Left ventricle myocardium inferior (tissue), 1 donor: ENCODE measurements at regions not wholly inside any gene's neighbourhood (a gene's known extent, or its start where the extent isn't known, plus 50 kb on each side); places are given as distances from the start of the nearest gene placed in this dataset.

Source experiments
- DNase-seq: peaks from one replicate; pipeline ENCODE4 v3.0.0-alpha.2; 2020
- H3K27ac ChIP-seq: fragments of 200-600 bp; replicated peaks from 2 replicates; pipeline ENCODE4 v1.8.0; 2021
- H3K27me3 ChIP-seq: fragments of 200-600 bp; 2 replicates; pipeline ENCODE4 v1.8.0; 2021; ENCODE audit warnings: low read depth
- H3K36me3 ChIP-seq: fragments of 200-600 bp; 2 replicates; pipeline ENCODE4 v1.8.0; 2021
- H3K4me1 ChIP-seq: fragments of 200-600 bp; 2 replicates; pipeline ENCODE4 v1.8.0; 2021
- H3K4me3 ChIP-seq: fragments of 200-600 bp; 2 replicates; pipeline ENCODE4 v1.8.0; 2021; ENCODE audit warnings: mild to moderate bottlenecking, moderate library complexity
- H3K9me3 ChIP-seq: fragments of 200-600 bp; replicated peaks from 2 replicates; pipeline ENCODE4 v1.8.0; 2021
- intact Hi-C: fragments of 100-400 bp; cut with micrococcal nuclease; formaldehyde crosslinking; loops from one replicate; pipeline ENCODE4 v1.11.0; 2022
- TF ChIP-seq, protein P1 (sequence below): fragments of 200-600 bp; IDR thresholded peaks from 2 replicates; pipeline ENCODE4 v1.8.0; 2021; ENCODE audit warnings: antibody characterized with exemption, mild to moderate bottlenecking, borderline replicate concordance
- donor health status: DM: no; HTN: yes; CAD: no; lungs with severe emphysema.

DNA sequence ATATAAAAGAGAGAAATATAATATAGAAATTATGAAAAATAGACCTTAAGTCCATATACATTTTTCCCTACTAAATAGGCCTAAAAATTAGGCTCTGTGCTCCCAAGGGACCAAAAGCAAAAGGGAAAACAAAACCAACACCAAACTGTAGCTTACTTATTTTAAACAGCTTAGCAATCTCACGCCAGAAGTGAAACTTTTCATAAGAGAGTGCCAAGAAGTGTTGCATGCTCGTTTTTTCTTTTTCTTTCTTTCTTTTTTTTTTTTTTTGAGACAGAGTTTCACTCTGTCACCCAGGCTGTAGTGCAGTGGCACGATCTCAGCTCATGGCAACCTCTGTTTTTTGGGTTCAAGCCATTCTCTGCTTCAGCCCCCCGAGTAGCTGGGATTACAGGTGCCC is 250.4 kb downstream of the TMA16 start:
- H3K9me3 ChIP-seq: no peaks in the 10 kb centered on the region

GRCh38 chr4:163747293-163747692 is 252.8 kb downstream of the TMA16 start:
- Histone ChIP-seq H3K9me3 (no peaks in the 10 kb centered on the region), H3K27me3 (no peaks in the 10 kb centered on the region), H3K4me1 (no peaks in the 10 kb centered on the region), H3K36me3 (no peaks in the 10 kb centered on the region), H3K27ac (no peak overlapping the region), H3K4me3 (no peak overlapping the region)
- TF ChIP-seq, protein P1, sequence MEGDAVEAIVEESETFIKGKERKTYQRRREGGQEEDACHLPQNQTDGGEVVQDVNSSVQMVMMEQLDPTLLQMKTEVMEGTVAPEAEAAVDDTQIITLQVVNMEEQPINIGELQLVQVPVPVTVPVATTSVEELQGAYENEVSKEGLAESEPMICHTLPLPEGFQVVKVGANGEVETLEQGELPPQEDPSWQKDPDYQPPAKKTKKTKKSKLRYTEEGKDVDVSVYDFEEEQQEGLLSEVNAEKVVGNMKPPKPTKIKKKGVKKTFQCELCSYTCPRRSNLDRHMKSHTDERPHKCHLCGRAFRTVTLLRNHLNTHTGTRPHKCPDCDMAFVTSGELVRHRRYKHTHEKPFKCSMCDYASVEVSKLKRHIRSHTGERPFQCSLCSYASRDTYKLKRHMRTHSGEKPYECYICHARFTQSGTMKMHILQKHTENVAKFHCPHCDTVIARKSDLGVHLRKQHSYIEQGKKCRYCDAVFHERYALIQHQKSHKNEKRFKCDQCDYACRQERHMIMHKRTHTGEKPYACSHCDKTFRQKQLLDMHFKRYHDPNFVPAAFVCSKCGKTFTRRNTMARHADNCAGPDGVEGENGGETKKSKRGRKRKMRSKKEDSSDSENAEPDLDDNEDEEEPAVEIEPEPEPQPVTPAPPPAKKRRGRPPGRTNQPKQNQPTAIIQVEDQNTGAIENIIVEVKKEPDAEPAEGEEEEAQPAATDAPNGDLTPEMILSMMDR: no peak
- intact Hi-C loops: no loop called here
- no peak for DNase-seq

More for the DNA sequence above, 250.4 kb downstream of the TMA16 start:
- Histone ChIP-seq H3K4me3 (no peak overlapping the region), H3K27ac (no peak overlapping the region), H3K4me1 (no peaks in the 10 kb centered on the region), H3K36me3 (no peaks in the 10 kb centered on the region), H3K27me3 (no peaks in the 10 kb centered on the region)
- intact Hi-C loops: no loop called here
- TF ChIP-seq, protein P1: no peak
- no peak for DNase-seq

- no peak for DNase-seq
- TF ChIP-seq, protein P1: no peak
- no peaks in the 10 kb centered on the region for H3K4me1 ChIP-seq
- H3K27me3 ChIP-seq: no peaks in the 10 kb centered on the region
- intact Hi-C loops: no loop called here
- H3K27ac ChIP-seq: no peak overlapping the region
- H3K36me3 ChIP-seq: no peaks in the 10 kb centered on the region
- no peaks in the 10 kb centered on the region for H3K9me3 ChIP-seq
- H3K4me3 ChIP-seq: no peak overlapping the region
Measured at GRCh38 chr4:163747886-163748285, 253.4 kb downstream of the TMA16 start.

- no peaks in the 10 kb centered on the region for H3K9me3 ChIP-seq
- no peak overlapping the region for H3K4me3 ChIP-seq
- H3K27me3 ChIP-seq: no peaks in the 10 kb centered on the region
- no peaks in the 10 kb centered on the region for H3K36me3 ChIP-seq
- H3K27ac ChIP-seq: no peak overlapping the region
- DNase-seq: no peak
- no peaks in the 10 kb centered on the region for H3K4me1 ChIP-seq
- TF ChIP-seq, protein P1: no peak
- intact Hi-C loops: no loop called here
Measured at GRCh38 chr4:163748449-163748848, 254.0 kb downstream of the TMA16 start.

DNA sequence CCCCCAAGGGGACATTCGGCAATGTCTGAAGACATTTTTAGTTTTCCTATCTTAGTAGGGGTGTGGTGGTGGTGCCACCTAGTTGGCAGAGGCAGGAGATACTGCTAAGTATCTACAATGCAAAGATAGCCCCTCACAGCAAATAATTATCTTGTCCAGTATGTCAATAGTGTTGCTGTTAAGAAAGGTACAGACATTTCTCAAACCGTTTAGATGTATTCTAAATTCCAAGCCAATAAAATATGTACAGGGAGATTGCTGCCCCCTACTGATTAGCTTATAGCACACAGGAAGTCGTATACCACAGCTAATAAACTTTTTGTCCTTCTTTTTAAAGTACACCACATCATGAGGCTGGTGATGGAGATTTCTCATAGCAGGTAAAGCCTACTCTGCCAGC is 260.5 kb downstream of the TMA16 start:
- TF ChIP-seq, protein P1: peak; percentile 18
- Histone ChIP-seq H3K4me3 (no peak overlapping the region), H3K9me3 (no peaks in the 10 kb centered on the region), H3K4me1 (no peaks in the 10 kb centered on the region), H3K36me3 (no peaks in the 10 kb centered on the region), H3K27me3 (no peaks in the 10 kb centered on the region), H3K27ac (no peak overlapping the region)
- no peak for DNase-seq
- intact Hi-C loops: no loop called here

GRCh38 chr4:163757219-163757618 is 262.7 kb downstream of the TMA16 start:
- Histone ChIP-seq H3K36me3 (no peaks in the 10 kb centered on the region), H3K4me3 (no peak overlapping the region), H3K27me3 (no peaks in the 10 kb centered on the region), H3K27ac (no peak overlapping the region), H3K9me3 (no peaks in the 10 kb centered on the region), H3K4me1 (no peaks in the 10 kb centered on the region)
- TF ChIP-seq, protein P1: no peak
- no peak for DNase-seq
- intact Hi-C loops: no loop called here
